HCT116 (cell line): ENCODE measurements at regions not wholly inside any gene's neighbourhood (a gene's known extent, or its start where the extent isn't known, plus 50 kb on each side); places are given as distances from the start of the nearest gene placed in this dataset.

Experiments used
- ATAC-seq: fragments of 200-7000 bp; cut with Tn5 transposase; 2 replicates; pipeline ENCODE4 v1.9.1; 2020; ENCODE audit warnings: mild to moderate bottlenecking, moderate library complexity
- BruUV-seq: library from RNA; stranded (reverse); fragments of 400-500 nt; replicated peaks from 2 replicates; lab custom pipeline; 2021; lab: Mats Ljungman, UMichigan
- CTCF ChIA-PET: fragments of 300-600 bp; sonication (Branson Sonifier 250); formaldehyde crosslinking; loops from one replicate; lab custom pipeline; 2021; ENCODE audit warnings: antibody characterized with exemption; lab: Charles Lee
- POLR2A ChIA-PET: fragments of 300-600, 350-600 bp; sonication (Branson Sonifier 250); formaldehyde crosslinking; loops from one replicate; lab custom pipeline; 2021; ENCODE audit warnings: antibody characterized with exemption; lab: Charles Lee
- RAD21 ChIA-PET, 2 experiments: fragments of 300-600 bp; sonication (Branson Sonifier 250); formaldehyde crosslinking; loops; one replicate each; lab custom pipeline; 2023; ENCODE audit warnings: low total read pairs in 2 of 2; ENCODE audit not compliant: uncharacterized antibody in 2 of 2, unreplicated experiment in 2 of 2, low non-redundant PET in 1 of 2; lab: Charles Lee
- DNase-seq: peaks from one replicate; pipeline ENCODE4 v3.0.0-alpha.2; 2010; ENCODE audit warnings: low read depth, low spot score
- H2AFZ ChIP-seq: fragments of 200-600 bp; shearing (Covaris generic), sonication (generic); 2 replicates; pipeline ENCODE4 v1.6.1; 2017; ENCODE audit warnings: low read depth, mixed run types, mixed read lengths, antibody characterized with exemption, low read length; ENCODE audit not compliant: poor library complexity, severe bottlenecking
- H3K27ac ChIP-seq: 2 replicates; pipeline ENCODE4 v1.5.1; 2012; ENCODE audit warnings: low read depth, low read length
- H3K27me3 ChIP-seq: fragments of 200-600 bp; sonication (generic); 2 replicates; pipeline ENCODE4 v1.6.1; 2016; ENCODE audit warnings: mixed run types, low read length, mixed read lengths; ENCODE audit not compliant: insufficient read depth
- H3K36me3 ChIP-seq, 2 experiments: fragments of 200-500 bp in 1 of 2; fragments of 200-600 bp in 1 of 2; sonication (Bioruptor generic) in 1 of 2; sonication (generic) in 1 of 2; 2 replicates each; pipeline versions ENCODE4 v1.5.1 to v1.6.1; 2014 to 2016; ENCODE audit warnings: low read length in 2 of 2, inconsistent platforms in 1 of 2, mixed read lengths in 1 of 2, mixed run types in 1 of 2; ENCODE audit not compliant: insufficient read depth in 2 of 2, control insufficient read depth in 1 of 2
- H3K4me1 ChIP-seq, 2 experiments: fragments of 200-600 bp in 1 of 2; sonication (generic) in 1 of 2; 2 replicates each; pipeline versions ENCODE4 v1.5.1 to v1.6.1; 2012 to 2017; ENCODE audit warnings: low read length in 2 of 2, inconsistent platforms in 1 of 2, mild to moderate bottlenecking in 1 of 2, mixed read lengths in 1 of 2, mixed run types in 1 of 2, moderate library complexity in 1 of 2; ENCODE audit not compliant: insufficient read depth in 2 of 2, control insufficient read depth in 1 of 2
- H3K4me2 ChIP-seq: fragments of 200-600 bp; sonication (generic); 2 replicates; pipeline ENCODE4 v1.6.1; 2017; ENCODE audit warnings: mixed run types, low read length, mixed read lengths
- H3K4me3 ChIP-seq, 2 experiments: fragments of 200-600 bp in 1 of 2; sonication (generic) in 1 of 2; replicated peaks in 1 of 2; 2 replicates each; pipeline ENCODE4 v1.5.1; 2011 to 2016; ENCODE audit warnings: low read length in 2 of 2, control low read depth in 1 of 2, low read depth in 1 of 2, mild to moderate bottlenecking in 1 of 2, mixed read lengths in 1 of 2, mixed run types in 1 of 2
- H3K79me2 ChIP-seq: fragments of 200-600 bp; sonication (generic); 2 replicates; pipeline ENCODE4 v1.6.1; 2017; ENCODE audit warnings: mild to moderate bottlenecking, mixed run types, low read length, moderate library complexity, mixed read lengths; ENCODE audit not compliant: insufficient read depth
- H3K9ac ChIP-seq: fragments of 200-600 bp; sonication (generic); 2 replicates; pipeline ENCODE4 v1.6.1; 2016; ENCODE audit warnings: low read length, mixed read lengths
- H3K9me2 ChIP-seq: fragments of 200-600 bp; sonication (generic), shearing (Covaris generic); 2 replicates; pipeline ENCODE4 v1.6.1; 2017; ENCODE audit warnings: mixed run types, mild to moderate bottlenecking, moderate library complexity; ENCODE audit not compliant: insufficient read depth
- H3K9me3 ChIP-seq, 2 experiments: fragments of 200-500 bp in 1 of 2; fragments of 200-600 bp in 1 of 2; sonication (Bioruptor generic) in 1 of 2; sonication (generic) in 1 of 2; 2 replicates each; pipeline ENCODE4 v1.6.1; 2014 to 2017; ENCODE audit warnings: low read length in 2 of 2, mixed read lengths in 2 of 2, inconsistent platforms in 1 of 2, low read depth in 1 of 2, mild to moderate bottlenecking in 1 of 2, mixed run types in 1 of 2, moderate library complexity in 1 of 2; ENCODE audit not compliant: control insufficient read depth in 1 of 2, insufficient read depth in 1 of 2
- H4K20me1 ChIP-seq: fragments of 200-600 bp; sonication (generic), shearing (Covaris generic); 2 replicates; pipeline ENCODE4 v1.6.1; 2017; ENCODE audit warnings: mixed run types, mild to moderate bottlenecking, moderate library complexity; ENCODE audit not compliant: insufficient read depth
- CBX3 ChIP-seq: IDR thresholded peaks from 2 replicates; pipeline ENCODE4 v1.6.1; 2012; ENCODE audit warnings: low read depth
- CEBPB ChIP-seq: IDR thresholded peaks from 2 replicates; pipeline ENCODE4 v1.6.1; 2012; ENCODE audit warnings: low read depth
- EGR1 ChIP-seq: IDR thresholded peaks from 2 replicates; pipeline ENCODE4 v1.6.1; 2012; ENCODE audit warnings: low read depth
- ELF1 ChIP-seq: IDR thresholded peaks from 2 replicates; pipeline ENCODE4 v1.6.1; 2012; ENCODE audit warnings: low read depth, borderline replicate concordance
- EZH2 ChIP-seq: fragments of 200-600 bp; sonication (generic); IDR thresholded peaks from 2 replicates; pipeline ENCODE4 v1.6.1; 2017; ENCODE audit warnings: antibody characterized with exemption, mixed run types
- RAD21 ChIP-seq: IDR thresholded peaks from 2 replicates; pipeline ENCODE4 v1.6.1; 2012; ENCODE audit warnings: low read depth, mild to moderate bottlenecking
- SIN3A ChIP-seq: IDR thresholded peaks from 2 replicates; pipeline ENCODE4 v1.6.1; 2012; ENCODE audit warnings: low read depth
- SP1 ChIP-seq: IDR thresholded peaks from 2 replicates; pipeline ENCODE4 v1.6.1; 2012; ENCODE audit warnings: low read depth
- ZNF274 ChIP-seq: fragments of 200-500 bp; sonication (Bioruptor generic); IDR thresholded peaks from 2 replicates; pipeline ENCODE4 v1.6.1; 2014; ENCODE audit warnings: mild to moderate bottlenecking, low read depth, low read length, inconsistent platforms
- intact Hi-C: fragments of 100-400 bp; cut with micrococcal nuclease; formaldehyde crosslinking; loops from 2 replicates; pipeline ENCODE4 v1.10.0; 2022
- TF ChIP-seq, protein P1 (sequence below): IDR thresholded peaks from 2 replicates; pipeline ENCODE4 v1.6.1; 2011; ENCODE audit warnings: mild to moderate bottlenecking, low read length, moderate library complexity; ENCODE audit not compliant: insufficient replicate concordance; ENCODE audit errors: extremely low read depth
- TF ChIP-seq, protein P2 (sequence below): IDR thresholded peaks from 2 replicates; pipeline ENCODE4 v1.6.1; 2012; ENCODE audit warnings: low read depth
- TF ChIP-seq, protein P3 (sequence below), 3 experiments: fragments of 200-600 bp in 1 of 3; sonication (generic) in 1 of 3; IDR thresholded peaks in 2 of 3; conservative IDR thresholded peaks in 1 of 3; 2 replicates each; pipeline ENCODE4 v1.5.1; 2012 to 2017; ENCODE audit warnings: low read depth in 2 of 3, low read length in 2 of 3, antibody characterized with exemption in 1 of 3, borderline replicate concordance in 1 of 3, control low read depth in 1 of 3, mild to moderate bottlenecking in 1 of 3, mixed read lengths in 1 of 3, mixed run types in 1 of 3, moderate library complexity in 1 of 3; ENCODE audit not compliant: insufficient read depth in 1 of 3

DNA sequence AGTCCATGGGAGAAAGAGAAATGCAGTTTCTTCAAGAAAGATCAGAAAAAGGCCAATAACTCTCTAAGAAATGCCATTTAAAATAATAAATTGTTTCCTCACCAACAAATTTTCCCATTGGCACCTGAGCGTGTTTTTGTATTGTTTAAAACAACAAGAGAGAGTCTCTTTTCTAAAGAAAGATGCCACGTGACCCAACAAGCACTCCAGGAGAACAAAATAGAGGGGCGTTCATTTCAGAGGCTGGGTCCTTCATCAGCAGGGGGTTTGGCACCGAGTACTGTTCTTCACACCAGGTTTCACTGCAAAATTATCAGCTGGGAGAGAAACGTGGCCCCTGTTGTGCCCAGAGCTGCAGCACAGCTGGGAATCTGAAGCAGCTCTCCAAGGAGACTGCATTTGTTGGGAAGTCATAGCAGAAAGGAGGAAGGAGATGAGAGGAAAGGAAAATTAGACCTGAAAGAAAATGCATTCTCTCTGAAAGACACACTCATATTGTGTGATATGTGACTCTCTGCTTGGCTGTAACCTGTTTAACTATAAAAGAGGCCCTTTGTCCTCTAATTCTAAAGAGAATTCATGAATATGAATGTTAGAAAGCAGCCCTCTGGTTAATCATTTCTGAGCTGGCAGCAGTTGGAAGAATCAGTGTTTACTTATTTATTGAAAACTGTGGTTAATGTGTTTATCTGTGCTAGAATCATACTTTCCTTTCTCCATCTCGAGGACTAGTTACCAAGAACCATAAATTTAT is 205.3 kb upstream of the CDH20 start:
- BruUV-seq, result no TSS peak
- intact Hi-C loops, result no loop called here
- Histone ChIP-seq H3K36me3 (no peaks in the 10 kb centered on the region), H2AFZ (no peak overlapping the region), H3K79me2 (no peaks in the 10 kb centered on the region), H3K27me3 (peaks cover 5% of the 10 kb centered on the region; the same call in 1 of the 2 replicates), H3K9ac (no peak overlapping the region), H3K9me2 (no peaks in the 10 kb centered on the region), H3K4me3 (no peak overlapping the region), H3K27ac (no peak overlapping the region)
- POLR2A ChIA-PET, result no interaction called here
- CTCF ChIA-PET, result no interaction called here
- no peak for TF ChIP-seq ELF1
- TF ChIP-seq ZNF274, result no peak
- no peak for TF ChIP-seq EGR1
- TF ChIP-seq, all 23 proteins: peak for 0
- ATAC-seq, result no peak
- H3K4me1 ChIP-seq, result no peaks in the 10 kb centered on the region
- H3K9me3 ChIP-seq, result no peaks in the 10 kb centered on the region
- H3K4me2 ChIP-seq, result no peak overlapping the region
- RAD21 ChIA-PET, result no interaction called here
- no peaks in the 10 kb centered on the region for H4K20me1 ChIP-seq
- no peak for DNase-seq

DNA sequence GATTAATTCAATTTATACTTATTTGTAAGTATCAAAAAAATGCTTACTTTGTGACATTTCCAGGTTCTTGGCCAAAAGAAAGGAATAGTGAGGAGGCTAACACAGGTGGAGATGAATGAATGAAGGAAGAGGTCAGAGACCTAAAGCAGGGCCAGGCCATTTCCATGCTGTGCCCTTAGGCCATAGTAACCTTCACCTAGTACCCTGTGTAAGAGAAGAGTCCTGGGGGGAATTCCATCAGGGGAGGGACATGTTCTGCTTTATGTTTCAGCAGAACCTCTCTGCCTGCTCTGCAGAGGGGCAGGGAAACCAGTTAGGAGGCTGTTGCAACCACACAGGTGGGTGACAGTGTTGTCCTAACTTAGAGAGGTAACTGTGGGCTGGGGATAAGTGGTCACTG is 204.2 kb upstream of the CDH20 start:
- H3K9me2 ChIP-seq, result no peaks in the 10 kb centered on the region
- H4K20me1 ChIP-seq, result no peaks in the 10 kb centered on the region
- H3K9ac ChIP-seq, result no peak overlapping the region
- intact Hi-C loops, result no loop called here
- H3K4me3 ChIP-seq, result no peak overlapping the region
- no peaks in the 10 kb centered on the region for H3K9me3 ChIP-seq
- ChIA-PET RAD21 (no interaction called here), CTCF (no interaction called here), POLR2A (no interaction called here)
- H3K4me2 ChIP-seq, result no peak overlapping the region
- H3K27ac ChIP-seq, result no peak overlapping the region
- no peak overlapping the region for H2AFZ ChIP-seq
- no peak for ATAC-seq
- peaks cover 5% of the 10 kb centered on the region; the same call in 1 of the 2 replicates for H3K27me3 ChIP-seq
- no peaks in the 10 kb centered on the region for H3K36me3 ChIP-seq
- no peaks in the 10 kb centered on the region for H3K79me2 ChIP-seq
- H3K4me1 ChIP-seq, result no peaks in the 10 kb centered on the region
- BruUV-seq, result no TSS peak
- no peak for DNase-seq
- TF ChIP-seq SIN3A, result no peak
- TF ChIP-seq SP1, result no peak
- TF ChIP-seq, protein P1, sequence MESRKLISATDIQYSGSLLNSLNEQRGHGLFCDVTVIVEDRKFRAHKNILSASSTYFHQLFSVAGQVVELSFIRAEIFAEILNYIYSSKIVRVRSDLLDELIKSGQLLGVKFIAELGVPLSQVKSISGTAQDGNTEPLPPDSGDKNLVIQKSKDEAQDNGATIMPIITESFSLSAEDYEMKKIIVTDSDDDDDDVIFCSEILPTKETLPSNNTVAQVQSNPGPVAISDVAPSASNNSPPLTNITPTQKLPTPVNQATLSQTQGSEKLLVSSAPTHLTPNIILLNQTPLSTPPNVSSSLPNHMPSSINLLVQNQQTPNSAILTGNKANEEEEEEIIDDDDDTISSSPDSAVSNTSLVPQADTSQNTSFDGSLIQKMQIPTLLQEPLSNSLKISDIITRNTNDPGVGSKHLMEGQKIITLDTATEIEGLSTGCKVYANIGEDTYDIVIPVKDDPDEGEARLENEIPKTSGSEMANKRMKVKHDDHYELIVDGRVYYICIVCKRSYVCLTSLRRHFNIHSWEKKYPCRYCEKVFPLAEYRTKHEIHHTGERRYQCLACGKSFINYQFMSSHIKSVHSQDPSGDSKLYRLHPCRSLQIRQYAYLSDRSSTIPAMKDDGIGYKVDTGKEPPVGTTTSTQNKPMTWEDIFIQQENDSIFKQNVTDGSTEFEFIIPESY, result no peak
- no peak for TF ChIP-seq ELF1
- TF ChIP-seq, protein P2, sequence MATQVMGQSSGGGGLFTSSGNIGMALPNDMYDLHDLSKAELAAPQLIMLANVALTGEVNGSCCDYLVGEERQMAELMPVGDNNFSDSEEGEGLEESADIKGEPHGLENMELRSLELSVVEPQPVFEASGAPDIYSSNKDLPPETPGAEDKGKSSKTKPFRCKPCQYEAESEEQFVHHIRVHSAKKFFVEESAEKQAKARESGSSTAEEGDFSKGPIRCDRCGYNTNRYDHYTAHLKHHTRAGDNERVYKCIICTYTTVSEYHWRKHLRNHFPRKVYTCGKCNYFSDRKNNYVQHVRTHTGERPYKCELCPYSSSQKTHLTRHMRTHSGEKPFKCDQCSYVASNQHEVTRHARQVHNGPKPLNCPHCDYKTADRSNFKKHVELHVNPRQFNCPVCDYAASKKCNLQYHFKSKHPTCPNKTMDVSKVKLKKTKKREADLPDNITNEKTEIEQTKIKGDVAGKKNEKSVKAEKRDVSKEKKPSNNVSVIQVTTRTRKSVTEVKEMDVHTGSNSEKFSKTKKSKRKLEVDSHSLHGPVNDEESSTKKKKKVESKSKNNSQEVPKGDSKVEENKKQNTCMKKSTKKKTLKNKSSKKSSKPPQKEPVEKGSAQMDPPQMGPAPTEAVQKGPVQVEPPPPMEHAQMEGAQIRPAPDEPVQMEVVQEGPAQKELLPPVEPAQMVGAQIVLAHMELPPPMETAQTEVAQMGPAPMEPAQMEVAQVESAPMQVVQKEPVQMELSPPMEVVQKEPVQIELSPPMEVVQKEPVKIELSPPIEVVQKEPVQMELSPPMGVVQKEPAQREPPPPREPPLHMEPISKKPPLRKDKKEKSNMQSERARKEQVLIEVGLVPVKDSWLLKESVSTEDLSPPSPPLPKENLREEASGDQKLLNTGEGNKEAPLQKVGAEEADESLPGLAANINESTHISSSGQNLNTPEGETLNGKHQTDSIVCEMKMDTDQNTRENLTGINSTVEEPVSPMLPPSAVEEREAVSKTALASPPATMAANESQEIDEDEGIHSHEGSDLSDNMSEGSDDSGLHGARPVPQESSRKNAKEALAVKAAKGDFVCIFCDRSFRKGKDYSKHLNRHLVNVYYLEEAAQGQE, result no peak
- no peak for TF ChIP-seq RAD21
- no peak for TF ChIP-seq EZH2
- TF ChIP-seq, protein P3, sequence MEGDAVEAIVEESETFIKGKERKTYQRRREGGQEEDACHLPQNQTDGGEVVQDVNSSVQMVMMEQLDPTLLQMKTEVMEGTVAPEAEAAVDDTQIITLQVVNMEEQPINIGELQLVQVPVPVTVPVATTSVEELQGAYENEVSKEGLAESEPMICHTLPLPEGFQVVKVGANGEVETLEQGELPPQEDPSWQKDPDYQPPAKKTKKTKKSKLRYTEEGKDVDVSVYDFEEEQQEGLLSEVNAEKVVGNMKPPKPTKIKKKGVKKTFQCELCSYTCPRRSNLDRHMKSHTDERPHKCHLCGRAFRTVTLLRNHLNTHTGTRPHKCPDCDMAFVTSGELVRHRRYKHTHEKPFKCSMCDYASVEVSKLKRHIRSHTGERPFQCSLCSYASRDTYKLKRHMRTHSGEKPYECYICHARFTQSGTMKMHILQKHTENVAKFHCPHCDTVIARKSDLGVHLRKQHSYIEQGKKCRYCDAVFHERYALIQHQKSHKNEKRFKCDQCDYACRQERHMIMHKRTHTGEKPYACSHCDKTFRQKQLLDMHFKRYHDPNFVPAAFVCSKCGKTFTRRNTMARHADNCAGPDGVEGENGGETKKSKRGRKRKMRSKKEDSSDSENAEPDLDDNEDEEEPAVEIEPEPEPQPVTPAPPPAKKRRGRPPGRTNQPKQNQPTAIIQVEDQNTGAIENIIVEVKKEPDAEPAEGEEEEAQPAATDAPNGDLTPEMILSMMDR (IDR thresholded peaks at IDR 0.05 in 2 of 3, conservative IDR thresholded peaks at IDR 0.05 in 1 of 3; ENCODE audit: borderline replicate concordance in 1 of 3, insufficient read depth in 1 of 3, low read depth in 2 of 3, low read length in 2 of 3), result no peak
- no peak for TF ChIP-seq CEBPB
- TF ChIP-seq CBX3, result no peak
